ENCODE measurements at regions not wholly inside any gene's neighbourhood (a gene's known extent, or its start where the extent isn't known, plus 50 kb on each side); places are given as distances from the start of the nearest gene placed in this dataset.

DNA sequence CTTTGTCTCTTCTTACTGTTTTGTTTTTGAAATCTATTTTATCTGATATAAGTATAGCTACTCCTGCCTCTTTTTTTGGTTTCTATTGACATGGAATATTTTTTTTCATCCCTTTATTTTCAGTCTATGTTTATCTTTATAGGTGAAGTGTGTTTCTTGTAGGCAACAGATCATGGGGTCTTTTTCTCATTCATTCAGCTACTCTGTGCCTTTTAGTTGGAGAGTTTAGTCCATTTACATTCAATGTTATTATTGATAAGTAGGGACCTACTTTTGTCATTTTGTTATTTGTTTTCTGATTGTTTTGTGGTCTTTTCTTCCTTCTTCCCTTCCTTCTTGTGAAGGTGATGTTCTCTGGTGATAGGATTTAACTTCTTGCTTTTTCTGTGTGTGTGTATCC is 60.0 kb upstream of the STK39 start:
- TF ChIP-seq NRF1 (conservative IDR thresholded peaks at IDR 0.05 in 1 of 2, IDR thresholded peaks at IDR 0.05 in 1 of 2) (no peak), CHD7 (IDR thresholded peaks at IDR 0.05; ENCODE audit: low read depth, low read length) (no peak), IRF2 (CRISPR knock-in tag; IDR thresholded peaks at IDR 0.05) (no peak), POLR2AphosphoS5 (IDR thresholded peaks at IDR 0.05; ENCODE audit: control insufficient read depth, insufficient read depth, low read depth, low read length) (no peak), CHD1 (IDR thresholded peaks at IDR 0.05; ENCODE audit: low read length) (no peak), TAF1 (IDR thresholded peaks at IDR 0.05; ENCODE audit: control insufficient read depth, extremely low read depth, insufficient read depth, low read length, severe bottlenecking) (no peak), ZC3H4 (CRISPR knock-in tag; IDR thresholded peaks at IDR 0.05; ENCODE audit: borderline replicate concordance) (no peak), CTCF (IDR thresholded peaks at IDR 0.05 in 2 of 3, conservative IDR thresholded peaks at IDR 0.05 in 1 of 3; ENCODE audit: insufficient read depth in 2 of 3, low read depth in 1 of 3, low read length in 3 of 3) (no peak), MAFK (IDR thresholded peaks at IDR 0.05; ENCODE audit: low read length) (no peak), FOXJ2 (tag; IDR thresholded peaks at IDR 0.05) (no peak)
- TF ChIP-seq, protein P1, sequence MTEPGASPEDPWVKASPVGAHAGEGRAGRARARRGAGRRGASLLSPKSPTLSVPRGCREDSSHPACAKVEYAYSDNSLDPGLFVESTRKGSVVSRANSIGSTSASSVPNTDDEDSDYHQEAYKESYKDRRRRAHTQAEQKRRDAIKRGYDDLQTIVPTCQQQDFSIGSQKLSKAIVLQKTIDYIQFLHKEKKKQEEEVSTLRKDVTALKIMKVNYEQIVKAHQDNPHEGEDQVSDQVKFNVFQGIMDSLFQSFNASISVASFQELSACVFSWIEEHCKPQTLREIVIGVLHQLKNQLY (CRISPR knock-in tag; conservative IDR thresholded peaks at IDR 0.05): no peak
- TF ChIP-seq, protein P2, sequence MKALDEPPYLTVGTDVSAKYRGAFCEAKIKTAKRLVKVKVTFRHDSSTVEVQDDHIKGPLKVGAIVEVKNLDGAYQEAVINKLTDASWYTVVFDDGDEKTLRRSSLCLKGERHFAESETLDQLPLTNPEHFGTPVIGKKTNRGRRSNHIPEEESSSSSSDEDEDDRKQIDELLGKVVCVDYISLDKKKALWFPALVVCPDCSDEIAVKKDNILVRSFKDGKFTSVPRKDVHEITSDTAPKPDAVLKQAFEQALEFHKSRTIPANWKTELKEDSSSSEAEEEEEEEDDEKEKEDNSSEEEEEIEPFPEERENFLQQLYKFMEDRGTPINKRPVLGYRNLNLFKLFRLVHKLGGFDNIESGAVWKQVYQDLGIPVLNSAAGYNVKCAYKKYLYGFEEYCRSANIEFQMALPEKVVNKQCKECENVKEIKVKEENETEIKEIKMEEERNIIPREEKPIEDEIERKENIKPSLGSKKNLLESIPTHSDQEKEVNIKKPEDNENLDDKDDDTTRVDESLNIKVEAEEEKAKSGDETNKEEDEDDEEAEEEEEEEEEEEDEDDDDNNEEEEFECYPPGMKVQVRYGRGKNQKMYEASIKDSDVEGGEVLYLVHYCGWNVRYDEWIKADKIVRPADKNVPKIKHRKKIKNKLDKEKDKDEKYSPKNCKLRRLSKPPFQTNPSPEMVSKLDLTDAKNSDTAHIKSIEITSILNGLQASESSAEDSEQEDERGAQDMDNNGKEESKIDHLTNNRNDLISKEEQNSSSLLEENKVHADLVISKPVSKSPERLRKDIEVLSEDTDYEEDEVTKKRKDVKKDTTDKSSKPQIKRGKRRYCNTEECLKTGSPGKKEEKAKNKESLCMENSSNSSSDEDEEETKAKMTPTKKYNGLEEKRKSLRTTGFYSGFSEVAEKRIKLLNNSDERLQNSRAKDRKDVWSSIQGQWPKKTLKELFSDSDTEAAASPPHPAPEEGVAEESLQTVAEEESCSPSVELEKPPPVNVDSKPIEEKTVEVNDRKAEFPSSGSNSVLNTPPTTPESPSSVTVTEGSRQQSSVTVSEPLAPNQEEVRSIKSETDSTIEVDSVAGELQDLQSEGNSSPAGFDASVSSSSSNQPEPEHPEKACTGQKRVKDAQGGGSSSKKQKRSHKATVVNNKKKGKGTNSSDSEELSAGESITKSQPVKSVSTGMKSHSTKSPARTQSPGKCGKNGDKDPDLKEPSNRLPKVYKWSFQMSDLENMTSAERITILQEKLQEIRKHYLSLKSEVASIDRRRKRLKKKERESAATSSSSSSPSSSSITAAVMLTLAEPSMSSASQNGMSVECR (CRISPR knock-in tag; IDR thresholded peaks at IDR 0.05): no peak
- TF ChIP-seq, protein P3, sequence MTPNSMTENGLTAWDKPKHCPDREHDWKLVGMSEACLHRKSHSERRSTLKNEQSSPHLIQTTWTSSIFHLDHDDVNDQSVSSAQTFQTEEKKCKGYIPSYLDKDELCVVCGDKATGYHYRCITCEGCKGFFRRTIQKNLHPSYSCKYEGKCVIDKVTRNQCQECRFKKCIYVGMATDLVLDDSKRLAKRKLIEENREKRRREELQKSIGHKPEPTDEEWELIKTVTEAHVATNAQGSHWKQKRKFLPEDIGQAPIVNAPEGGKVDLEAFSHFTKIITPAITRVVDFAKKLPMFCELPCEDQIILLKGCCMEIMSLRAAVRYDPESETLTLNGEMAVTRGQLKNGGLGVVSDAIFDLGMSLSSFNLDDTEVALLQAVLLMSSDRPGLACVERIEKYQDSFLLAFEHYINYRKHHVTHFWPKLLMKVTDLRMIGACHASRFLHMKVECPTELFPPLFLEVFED (CRISPR knock-in tag; conservative IDR thresholded peaks at IDR 0.05): no peak

Measured in K562 (cell line).